Head of caudate nucleus (tissue), 42 donors: ENCODE measurements at regions not wholly inside any gene's neighbourhood (a gene's known extent, or its start where the extent isn't known, plus 50 kb on each side); places are given as distances from the start of the nearest gene placed in this dataset.
"Not testable (repeated sequence)": the region's sequence is repeated elsewhere in the genome, so short reads cannot be mapped to it uniquely, and the experiment has no call there.

Experiments used
- DNase-seq, 42 donors: peaks; one replicate each; pipeline versions ENCODE4 v3.0.0 to v3.0.0-alpha.2; 2020 to 2021; ENCODE audit warnings: mixed read lengths in 7 of 42
- intact Hi-C: fragments of 100-400 bp; cut with DNase I; formaldehyde crosslinking; loops from one replicate; pipeline ENCODE4 v1.15.0; 2022

- DNase-seq: no peak
- intact Hi-C loops: no loop called here
These were observed 127.4 kb upstream of the OPCML start for GRCh38 chr11:133659538-133660201.

GRCh38 chr11:133657054-133657453, 124.8 kb upstream of the OPCML start:
- no peak for DNase-seq
- intact Hi-C loops: no loop called here

DNA sequence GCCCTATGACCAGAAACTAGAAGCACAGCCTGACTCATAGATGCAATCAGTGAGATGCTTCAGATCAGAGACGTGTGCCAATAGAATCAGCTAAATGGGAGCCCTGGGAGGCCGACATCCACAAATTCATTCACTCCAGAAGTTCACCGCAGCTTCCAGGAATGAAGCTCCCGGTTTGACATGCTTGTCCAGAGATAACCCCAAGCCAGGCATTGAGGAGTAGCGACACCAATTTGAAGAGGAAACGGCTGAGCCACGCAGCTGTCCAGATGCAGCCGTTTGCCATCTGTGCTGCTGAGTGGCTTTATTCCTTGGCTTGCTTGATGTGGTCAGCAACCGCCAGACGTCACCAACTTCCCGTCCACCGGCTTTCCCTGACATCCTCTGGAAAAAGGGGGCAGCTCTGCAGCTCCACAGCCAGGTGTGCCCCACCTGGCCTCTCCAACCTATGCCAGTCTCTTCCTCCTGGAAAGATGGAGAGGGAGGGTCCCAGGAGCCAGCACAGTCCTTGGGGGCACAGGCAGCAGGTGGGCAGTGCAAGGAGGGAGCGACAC, 123.9 kb upstream of the OPCML start:
- no peak for DNase-seq
- intact Hi-C loops: no loop called here

DNA sequence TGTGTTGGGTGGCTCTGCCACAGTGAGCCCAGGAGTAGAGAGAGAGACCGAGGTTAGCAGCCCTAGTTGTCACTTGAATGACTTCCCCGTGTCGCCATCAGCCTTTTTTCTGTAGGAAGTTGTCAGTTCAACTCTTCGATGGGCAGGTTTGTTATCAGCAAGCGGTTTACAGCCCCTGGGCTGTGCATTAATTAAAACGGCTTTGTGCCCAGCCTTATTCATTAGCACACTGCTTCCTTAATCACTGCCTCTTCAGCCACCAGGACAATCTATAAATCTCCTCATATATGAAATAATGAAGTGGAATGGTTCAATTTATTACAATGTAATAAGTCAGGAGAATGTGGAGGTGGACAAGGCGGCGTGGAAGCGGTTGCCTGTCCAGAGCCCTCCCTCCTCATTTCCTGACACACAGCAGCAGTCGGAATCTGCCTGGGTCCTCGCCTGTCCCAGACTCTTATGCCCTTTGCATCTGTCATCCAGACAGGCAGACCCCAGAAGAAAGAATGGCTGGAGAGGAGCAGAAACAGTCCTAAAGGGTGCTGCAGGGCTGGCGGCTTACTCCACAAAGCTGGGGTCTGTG, 122.4 kb upstream of the OPCML start:
- DNase-seq: no peak
- intact Hi-C loops: no loop called here

DNA sequence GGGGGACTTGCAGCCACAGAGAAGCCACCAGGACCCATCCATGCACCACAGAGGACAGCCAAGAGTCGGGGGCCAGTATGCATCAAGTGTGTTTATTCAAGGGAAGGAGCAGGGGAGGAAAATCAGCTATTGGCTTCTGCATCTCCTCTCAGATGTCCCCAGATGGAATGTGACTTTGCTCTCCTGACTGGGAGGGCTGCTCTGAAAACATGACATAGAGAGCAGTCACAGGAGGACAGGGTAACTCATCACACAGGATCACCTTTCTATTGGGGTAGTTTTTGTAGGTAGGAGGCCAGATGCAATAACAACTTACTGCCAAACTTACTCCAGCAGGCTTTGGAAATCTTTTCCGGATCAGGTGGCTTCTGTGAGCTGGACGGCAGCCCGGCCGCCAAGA, 121.0 kb upstream of the OPCML start:
- intact Hi-C loops: no loop called here
- no peak for DNase-seq

DNA sequence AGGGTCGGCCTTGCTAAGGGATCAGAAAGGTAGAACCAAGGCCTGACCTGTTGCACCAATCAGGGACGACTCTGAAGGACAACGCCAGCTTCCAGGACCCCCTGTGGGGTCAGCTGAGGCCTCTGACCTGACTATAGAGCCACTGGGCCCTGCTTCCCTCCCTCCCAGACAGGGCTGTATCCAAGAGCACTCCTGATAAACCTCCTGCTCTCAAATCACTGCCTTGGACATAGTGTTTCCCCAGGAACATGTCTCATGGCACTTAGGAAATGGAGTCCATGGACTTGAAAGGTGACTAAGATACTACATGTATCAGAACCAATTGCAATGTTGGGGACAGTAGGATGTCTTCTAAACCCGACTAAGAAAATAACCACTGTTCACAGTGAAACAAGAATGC, 117.8 kb upstream of the OPCML start:
- intact Hi-C loops: no loop called here
- no peak for DNase-seq

DNA sequence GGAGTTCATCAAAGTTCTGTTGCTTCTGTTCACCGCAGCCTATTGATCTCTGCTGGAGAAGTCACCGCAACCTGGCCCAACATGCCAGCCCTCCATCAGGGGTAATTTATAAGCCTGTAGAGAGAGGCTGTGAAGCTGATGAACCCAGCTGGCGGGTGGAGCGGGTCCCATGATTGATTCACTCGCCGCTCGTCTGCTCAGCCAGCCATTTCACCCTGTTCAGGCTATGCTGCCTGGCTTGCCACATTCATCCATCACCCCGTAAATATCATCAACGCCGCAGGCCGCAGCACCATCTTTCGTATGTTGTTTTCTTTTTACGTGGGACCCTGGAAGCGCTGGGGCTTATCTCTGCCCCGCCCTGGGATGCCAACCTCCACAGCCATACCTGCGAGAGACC, 116.7 kb upstream of the OPCML start:
- DNase-seq: no peak
- intact Hi-C loops: no loop called here

GRCh38 chr11:133639408-133639807, 107.1 kb upstream of the OPCML start:
- intact Hi-C loops: no loop called here
- DNase-seq: no peak

DNA sequence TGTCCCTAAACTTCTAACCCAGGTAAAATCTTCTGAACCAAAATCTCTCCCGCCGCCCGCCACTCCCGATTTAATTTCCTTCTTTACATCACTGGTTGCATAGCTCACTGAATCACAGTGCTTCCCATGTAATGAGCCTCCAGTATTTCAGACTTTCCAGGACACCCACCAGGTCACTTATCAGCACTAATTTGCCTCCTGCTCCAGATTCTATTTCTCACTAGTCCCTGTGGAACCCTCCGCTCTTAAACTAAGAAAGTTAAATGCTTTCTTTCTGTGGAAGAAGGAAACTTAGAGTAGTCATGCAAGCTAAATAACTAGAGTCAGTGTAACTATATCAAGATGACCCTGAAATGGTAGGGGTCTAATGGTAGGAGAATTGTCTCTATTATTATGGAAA, 106.6 kb upstream of the OPCML start:
- no peak for DNase-seq
- intact Hi-C loops: no loop called here

- intact Hi-C loops: no loop called here
- no peak for DNase-seq
These were observed 104.5 kb upstream of the OPCML start for GRCh38 chr11:133636711-133637355.

DNA sequence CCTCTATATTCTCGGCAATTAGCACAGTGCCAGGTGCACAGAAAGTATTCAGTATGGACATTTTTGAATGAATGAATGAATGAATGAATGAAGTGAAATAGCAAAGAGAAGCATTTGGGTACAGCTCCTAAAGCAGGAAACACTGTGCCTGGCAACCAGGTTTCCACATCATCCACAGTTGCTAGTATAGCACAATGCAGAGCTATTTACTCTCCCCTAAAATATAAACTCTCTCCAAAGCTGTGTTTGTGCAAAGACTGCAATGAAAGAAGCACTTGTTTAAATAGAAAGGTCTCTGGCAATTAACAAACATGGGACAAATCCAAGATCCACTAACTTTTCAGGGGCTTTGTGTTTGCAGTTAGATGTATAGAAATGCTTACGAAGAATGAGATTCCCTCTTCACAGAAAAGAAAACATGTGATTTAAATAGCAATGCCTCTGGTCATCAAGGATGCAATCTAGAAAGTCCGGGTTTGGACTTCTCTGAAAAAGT, 103.0 kb upstream of the OPCML start:
- intact Hi-C loops: no loop called here
- no peak for DNase-seq

DNA sequence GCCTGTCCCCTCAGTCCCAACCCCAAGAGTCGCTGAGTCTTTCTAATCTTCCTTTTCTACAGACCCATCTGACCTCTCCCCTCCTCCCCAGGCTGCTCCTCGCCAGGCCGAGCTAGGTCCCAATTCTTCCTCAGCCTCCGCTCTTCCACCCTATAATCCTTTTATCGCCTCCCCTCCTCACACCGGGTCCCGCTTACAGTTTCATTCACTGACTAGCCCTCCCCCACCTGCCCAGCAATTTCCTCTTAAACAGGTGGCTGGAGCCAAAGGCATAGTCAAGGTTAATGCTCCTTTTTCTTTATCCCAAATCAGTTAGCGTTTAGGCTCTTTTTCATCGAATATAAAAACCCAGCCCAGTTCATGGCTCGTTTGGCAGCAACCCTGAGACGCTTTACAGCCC, 96.1 kb upstream of the OPCML start:
- intact Hi-C loops, DNase-seq: not testable (repeated sequence)

DNA sequence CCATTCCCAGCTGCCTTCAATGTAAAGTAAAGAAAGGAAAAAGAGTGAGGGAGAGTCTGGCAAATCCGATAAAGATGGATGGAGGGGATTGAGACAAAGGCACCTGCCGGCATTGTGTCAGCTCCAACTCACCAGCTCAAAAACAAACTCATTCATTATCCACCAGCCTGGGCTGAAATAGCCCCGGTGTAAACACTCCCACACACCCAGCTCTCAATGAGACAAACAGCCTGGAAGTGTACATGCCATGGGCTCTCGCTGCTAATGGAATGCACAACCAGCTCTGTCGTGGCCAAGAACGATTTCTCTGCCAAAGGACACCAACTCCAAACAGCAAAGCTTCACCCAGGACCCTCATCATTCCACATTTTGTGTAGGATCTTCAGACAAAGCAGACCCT, 89.3 kb upstream of the OPCML start:
- intact Hi-C loops: no loop called here
- no peak for DNase-seq

DNA sequence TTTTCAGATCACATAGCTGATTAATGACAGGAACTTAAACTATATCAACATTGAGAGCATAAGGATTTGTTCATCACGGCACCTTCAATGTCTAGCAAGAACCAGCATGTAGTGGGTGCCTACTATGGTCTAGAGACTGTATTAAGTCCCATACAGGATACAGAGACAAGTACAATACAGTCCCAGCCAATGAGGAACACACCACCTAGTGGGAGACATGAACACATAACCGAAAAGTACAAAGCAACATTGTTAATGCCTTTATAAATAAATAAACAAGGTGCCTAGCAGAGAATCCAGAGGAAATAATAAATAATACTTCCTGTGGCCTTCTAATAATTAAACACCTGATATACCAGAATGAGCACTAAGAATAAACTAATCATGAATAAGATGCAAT, 87.7 kb upstream of the OPCML start:
- no peak for DNase-seq
- intact Hi-C loops: no loop called here

DNA sequence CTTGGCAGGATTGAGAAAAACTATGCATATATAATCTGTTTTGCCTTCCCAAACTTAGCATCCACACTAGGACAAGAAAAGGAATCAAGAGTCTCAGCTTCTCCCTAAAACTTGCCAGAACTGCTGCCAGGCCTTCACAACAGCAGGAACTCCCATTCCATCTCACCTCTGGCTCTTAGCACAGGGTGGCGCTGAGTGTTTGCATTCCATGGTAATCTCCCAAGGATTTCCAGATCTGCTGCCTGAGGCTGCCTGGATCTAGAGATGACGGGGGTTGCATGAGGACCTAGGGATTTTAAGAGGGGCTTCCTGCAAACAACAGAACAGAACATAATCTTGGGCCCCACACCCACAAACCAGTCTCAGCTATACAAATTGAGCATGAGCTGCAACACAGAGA, 87.1 kb upstream of the OPCML start:
- DNase-seq: no peak
- intact Hi-C loops: no loop called here

DNA sequence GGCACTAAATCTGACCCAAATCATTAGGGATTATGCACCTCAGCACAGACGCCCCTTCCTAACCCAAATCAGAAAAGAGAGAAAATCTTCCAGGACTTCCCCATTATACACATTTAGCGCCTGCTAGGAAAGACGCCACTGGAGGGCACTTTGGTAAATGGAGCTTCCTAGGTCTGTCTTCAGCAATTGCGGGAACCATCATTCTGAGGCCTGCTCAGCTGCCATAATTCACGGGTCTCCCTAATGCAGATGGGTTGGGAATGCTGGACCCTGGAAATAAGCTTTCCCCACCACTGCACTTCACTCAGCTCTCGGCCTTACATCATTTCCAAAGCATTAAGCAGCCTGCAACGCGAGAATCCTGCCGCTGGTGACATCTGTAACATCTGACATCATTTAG, 86.2 kb upstream of the OPCML start:
- DNase-seq: no peak
- intact Hi-C loops: no loop called here

DNA sequence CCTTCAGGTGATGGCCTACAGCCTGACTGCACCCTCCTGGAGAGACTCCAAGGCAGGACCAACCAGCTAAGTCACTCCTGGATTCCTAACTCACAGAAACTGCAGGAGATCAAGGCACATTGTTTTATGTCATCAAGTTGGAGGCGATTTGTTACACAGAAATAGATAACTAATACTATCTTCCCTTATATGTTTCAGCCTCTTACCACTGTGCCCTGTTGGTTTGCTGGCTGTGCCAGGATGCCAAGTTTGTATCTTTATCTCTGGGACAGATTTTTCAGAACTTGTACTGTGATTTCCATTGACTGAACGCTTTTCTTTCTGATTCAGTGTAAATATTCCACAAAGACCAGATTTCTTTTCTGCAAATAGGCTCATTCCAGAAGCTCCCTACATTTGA, 76.2 kb upstream of the OPCML start:
- DNase-seq: no peak
- intact Hi-C loops: no loop called here

- no peak for DNase-seq
- intact Hi-C loops: no loop called here
These were observed 73.8 kb upstream of the OPCML start for GRCh38 chr11:133606124-133606523.

DNA sequence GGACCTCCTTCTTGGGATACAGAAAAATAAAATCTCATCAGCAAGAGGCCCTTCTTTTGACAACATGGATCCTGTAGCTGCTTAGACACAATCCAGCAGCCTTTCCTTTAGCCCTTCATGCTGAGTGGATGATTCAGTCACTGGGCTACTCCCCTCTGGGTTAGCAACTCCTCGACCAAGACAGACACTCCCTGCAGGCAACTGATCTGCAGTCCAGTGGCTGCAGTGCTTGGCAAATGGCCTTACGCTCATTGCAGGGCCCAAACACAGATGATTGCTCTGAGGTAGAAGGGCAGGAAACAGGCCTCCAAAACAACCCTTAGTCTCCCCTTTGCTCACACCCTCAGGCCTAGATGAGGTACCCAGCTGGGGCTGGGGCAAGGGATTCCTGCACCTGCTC, 73.2 kb upstream of the OPCML start:
- intact Hi-C loops: no loop called here
- no peak for DNase-seq

- intact Hi-C loops: no loop called here
- no peak for DNase-seq
These were observed 69.3 kb upstream of the OPCML start for GRCh38 chr11:133601641-133602040.

- no peak for DNase-seq
- intact Hi-C loops: no loop called here
These were observed 68.5 kb upstream of the OPCML start for GRCh38 chr11:133600786-133601185.
